SJCRH30 (cell line): ENCODE measurements at regions not wholly inside any gene's neighbourhood (a gene's known extent, or its start where the extent isn't known, plus 50 kb on each side); places are given as distances from the start of the nearest gene placed in this dataset.

ENCODE experiments used
- DNase-seq, 2 experiments: peaks; one replicate each; pipeline ENCODE4 v3.0.0-alpha.2; 2015 to 2020
- H3K27ac ChIP-seq: fragments of 250-450 bp; sonication (Bioruptor Pico); 2 replicates; pipeline ENCODE4 v1.5.1; 2020; ENCODE audit warnings: mild to moderate bottlenecking, moderate library complexity
- H3K27me3 ChIP-seq: fragments of 250-450 bp; sonication (Bioruptor Pico); 2 replicates; pipeline ENCODE4 v1.5.1; 2020; ENCODE audit warnings: mild to moderate bottlenecking, moderate library complexity
- H3K36me3 ChIP-seq: fragments of 250-450 bp; sonication (Bioruptor Pico); 2 replicates; pipeline ENCODE4 v1.5.1; 2020; ENCODE audit warnings: mild to moderate bottlenecking, moderate library complexity
- H3K4me1 ChIP-seq: fragments of 250-450 bp; sonication (Bioruptor Pico); 2 replicates; pipeline ENCODE4 v1.5.1; 2020; ENCODE audit warnings: mild to moderate bottlenecking, moderate library complexity
- H3K4me3 ChIP-seq: fragments of 250-450 bp; sonication (Bioruptor Pico); 2 replicates; pipeline ENCODE4 v1.5.1; 2020; ENCODE audit warnings: mild to moderate bottlenecking, moderate library complexity
- H3K9me3 ChIP-seq: fragments of 250-450 bp; sonication (Bioruptor Pico); replicated peaks from 2 replicates; pipeline ENCODE4 v1.5.1; 2020; ENCODE audit warnings: mild to moderate bottlenecking, moderate library complexity

DNA sequence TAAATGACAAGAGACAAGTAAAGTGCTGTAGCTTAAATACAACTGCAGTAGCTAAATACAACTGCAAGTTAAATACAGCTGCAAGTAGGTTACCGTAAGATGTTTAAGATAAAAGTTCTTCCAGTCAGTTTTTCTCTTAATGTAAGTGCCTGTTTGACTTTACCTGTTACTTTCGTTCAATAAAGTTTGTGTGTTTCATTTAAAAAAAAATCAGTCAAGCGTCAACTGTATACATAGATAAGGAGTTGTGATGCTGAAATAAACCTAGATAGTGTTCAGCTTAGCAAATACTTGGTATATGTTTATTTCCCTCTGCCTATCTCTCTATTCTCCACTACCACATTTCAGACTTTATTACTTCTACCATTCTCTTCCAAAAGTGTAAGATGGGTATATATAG is 221.2 kb downstream of the NR2F2 start:
- no peaks in the 10 kb centered on the region for H3K27me3 ChIP-seq
- H3K4me3 ChIP-seq, result no peak overlapping the region
- H3K27ac ChIP-seq, result no peak overlapping the region
- H3K9me3 ChIP-seq, result no peaks in the 10 kb centered on the region
- peaks cover 18% of the 10 kb centered on the region for H3K4me1 ChIP-seq
- no peak for DNase-seq
- no peaks in the 10 kb centered on the region for H3K36me3 ChIP-seq

- no peaks in the 10 kb centered on the region for H3K36me3 ChIP-seq
- H3K4me1 ChIP-seq, result peaks cover 18% of the 10 kb centered on the region
- no peaks in the 10 kb centered on the region for H3K9me3 ChIP-seq
- no peak overlapping the region for H3K27ac ChIP-seq
- H3K4me3 ChIP-seq, result no peak overlapping the region
- no peak for DNase-seq
- H3K27me3 ChIP-seq, result no peaks in the 10 kb centered on the region
Observed at GRCh38 chr15:96553006-96553405, 222.5 kb downstream of the NR2F2 start.

- DNase-seq, result no peak
- H3K4me3 ChIP-seq, result no peak overlapping the region
Observed at GRCh38 chr15:96553451-96553850, 223.0 kb downstream of the NR2F2 start.

GRCh38 chr15:96553931-96554330 is 223.4 kb downstream of the NR2F2 start:
- Histone ChIP-seq H3K4me3 (no peak overlapping the region), H3K36me3 (no peaks in the 10 kb centered on the region), H3K27ac (no peak overlapping the region), H3K4me1 (peaks cover 10% of the 10 kb centered on the region), H3K9me3 (no peaks in the 10 kb centered on the region), H3K27me3 (no peaks in the 10 kb centered on the region)
- no peak for DNase-seq

More at GRCh38 chr15:96553451-96553850, 223.0 kb downstream of the NR2F2 start:
- H3K36me3 ChIP-seq, result no peaks in the 10 kb centered on the region
- peaks cover 15% of the 10 kb centered on the region for H3K4me1 ChIP-seq
- H3K27ac ChIP-seq, result no peak overlapping the region
- H3K27me3 ChIP-seq, result no peaks in the 10 kb centered on the region
- H3K9me3 ChIP-seq, result no peaks in the 10 kb centered on the region

DNA sequence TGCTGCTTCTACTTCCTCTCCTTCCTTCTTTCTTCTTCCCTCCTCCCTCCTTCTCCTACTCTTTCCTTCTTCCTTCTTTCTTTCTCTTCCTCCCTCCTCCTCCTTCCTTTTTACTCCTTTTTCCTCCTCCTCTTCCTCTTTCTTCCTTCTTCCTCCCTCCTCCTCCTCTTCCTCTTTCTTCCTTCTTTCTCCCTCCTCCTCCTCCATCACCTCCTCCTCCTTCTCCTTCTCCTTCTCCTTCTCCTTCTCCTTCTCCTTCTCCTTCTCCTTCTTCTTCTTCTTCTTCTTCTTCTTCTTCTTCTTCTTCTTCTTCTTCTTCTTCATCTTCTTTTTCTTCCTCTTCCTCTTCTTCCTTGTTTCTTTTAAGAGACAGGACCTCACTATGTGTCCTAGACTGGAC is 224.0 kb downstream of the NR2F2 start:
- no peaks in the 10 kb centered on the region for H3K27me3 ChIP-seq
- H3K27ac ChIP-seq, result no peak overlapping the region
- H3K9me3 ChIP-seq, result no peaks in the 10 kb centered on the region
- no peaks in the 10 kb centered on the region for H3K36me3 ChIP-seq
- no peak for DNase-seq
- no peak overlapping the region for H3K4me3 ChIP-seq
- peaks cover 4% of the 10 kb centered on the region for H3K4me1 ChIP-seq

GRCh38 chr15:96559087-96559486 is 228.6 kb downstream of the NR2F2 start:
- Histone ChIP-seq H3K9me3 (no peaks in the 10 kb centered on the region; the same call in 1 of the 2 replicates), H3K36me3 (no peaks in the 10 kb centered on the region), H3K4me1 (no peaks in the 10 kb centered on the region), H3K27me3 (no peaks in the 10 kb centered on the region), H3K27ac (no peak overlapping the region), H3K4me3 (no peak overlapping the region)
- DNase-seq, result no peak

GRCh38 chr15:96559631-96560030 is 229.1 kb downstream of the NR2F2 start:
- Histone ChIP-seq H3K4me1 (no peaks in the 10 kb centered on the region), H3K9me3 (peaks cover 5% of the 10 kb centered on the region; the same call in 1 of the 2 replicates), H3K4me3 (no peak overlapping the region), H3K36me3 (no peaks in the 10 kb centered on the region), H3K27ac (no peak overlapping the region), H3K27me3 (no peaks in the 10 kb centered on the region)
- no peak for DNase-seq

DNA sequence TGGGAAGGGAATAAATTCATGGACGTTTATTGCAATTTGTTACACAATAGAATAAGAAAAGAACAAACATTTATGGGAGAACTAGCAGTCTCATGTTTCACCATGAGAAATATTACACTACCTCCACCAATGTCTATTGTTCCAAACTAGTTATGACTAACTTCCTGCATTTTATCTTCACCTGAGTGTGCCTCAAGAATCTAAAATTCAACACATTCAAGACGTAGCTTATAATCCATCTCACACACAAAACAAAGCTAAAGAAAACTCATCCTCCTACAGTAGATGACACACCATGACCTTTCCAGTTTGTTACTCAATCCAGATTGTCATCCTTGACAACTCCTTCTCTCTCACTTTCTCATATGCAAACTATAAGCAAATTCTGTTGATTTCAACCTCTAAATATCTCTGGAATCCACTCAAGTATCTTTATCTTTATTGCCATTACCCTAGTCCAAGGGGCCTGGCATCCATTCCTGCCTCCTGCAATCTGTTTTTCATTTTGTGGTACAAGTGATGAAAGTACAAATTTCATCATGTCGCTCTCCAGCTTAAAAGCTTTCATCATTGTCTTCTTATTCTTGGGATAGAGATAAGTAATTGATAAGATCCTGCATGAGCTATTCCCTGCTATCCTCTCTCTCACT is 229.9 kb downstream of the NR2F2 start:
- Histone ChIP-seq H3K27me3 (no peaks in the 10 kb centered on the region), H3K4me3 (no peak overlapping the region)
- DNase-seq, result no peak

DNA sequence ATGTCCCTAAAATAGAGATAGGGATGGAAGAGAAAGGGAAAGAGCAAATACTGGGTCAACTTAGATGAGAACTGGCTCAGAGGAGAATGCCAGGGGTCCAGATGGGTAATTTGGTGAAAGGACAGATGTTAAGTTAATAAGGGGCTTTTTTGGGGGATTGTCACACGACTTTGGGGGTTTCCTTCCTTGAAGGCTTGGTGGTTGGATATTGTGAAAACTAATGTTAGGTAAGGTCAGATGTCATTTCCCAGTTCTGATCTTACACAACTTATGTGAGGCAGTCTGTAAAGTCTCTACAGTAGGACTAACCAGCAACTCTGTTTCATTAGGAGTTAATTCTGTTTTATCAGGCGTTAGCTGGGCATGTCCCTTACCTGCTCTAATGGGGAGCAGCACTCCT is 231.1 kb downstream of the NR2F2 start:
- Histone ChIP-seq H3K4me1 (0 out of 2 replicates have a peak, but pooled peaks cover 3% of the 10 kb centered on the region), H3K36me3 (no peaks in the 10 kb centered on the region), H3K4me3 (no peak overlapping the region), H3K27me3 (no peaks in the 10 kb centered on the region), H3K9me3 (peaks cover 6% of the 10 kb centered on the region; the same call in 1 of the 2 replicates), H3K27ac (no peak overlapping the region)
- DNase-seq, result no peak

More for the DNA sequence above, 229.9 kb downstream of the NR2F2 start:
- H3K9me3 ChIP-seq, result peaks cover 6% of the 10 kb centered on the region; the same call in 1 of the 2 replicates
- H3K27ac ChIP-seq, result no peak overlapping the region
- H3K36me3 ChIP-seq, result no peaks in the 10 kb centered on the region
- H3K4me1 ChIP-seq, result 0 out of 2 replicates have a peak, but pooled peaks cover under 1% of the 10 kb centered on the region

GRCh38 chr15:96564546-96564945 is 234.0 kb downstream of the NR2F2 start:
- Histone ChIP-seq H3K4me3 (no peak overlapping the region), H3K9me3 (peaks cover 6% of the 10 kb centered on the region; the same call in 1 of the 2 replicates), H3K27me3 (no peaks in the 10 kb centered on the region), H3K4me1 (0 out of 2 replicates have a peak, but pooled peaks cover 3% of the 10 kb centered on the region), H3K36me3 (no peaks in the 10 kb centered on the region), H3K27ac (no peak overlapping the region)
- no peak for DNase-seq

GRCh38 chr15:96565266-96565665 is 234.8 kb downstream of the NR2F2 start:
- Histone ChIP-seq H3K4me1 (0 out of 2 replicates have a peak, but pooled peaks cover 3% of the 10 kb centered on the region), H3K27me3 (no peaks in the 10 kb centered on the region), H3K36me3 (no peaks in the 10 kb centered on the region), H3K27ac (peak overlapping the region; percentile 16; the same call in 1 of the 2 replicates), H3K4me3 (no peak overlapping the region), H3K9me3 (peaks cover 6% of the 10 kb centered on the region; the same call in 1 of the 2 replicates)
- DNase-seq, result peak; percentile 51 to 67

GRCh38 chr15:96574782-96575181 is 244.3 kb downstream of the NR2F2 start:
- Histone ChIP-seq H3K4me3 (no peak overlapping the region), H3K27me3 (no peaks in the 10 kb centered on the region), H3K36me3 (no peaks in the 10 kb centered on the region), H3K9me3 (no peaks in the 10 kb centered on the region), H3K4me1 (no peaks in the 10 kb centered on the region), H3K27ac (no peak overlapping the region)
- no peak for DNase-seq

DNA sequence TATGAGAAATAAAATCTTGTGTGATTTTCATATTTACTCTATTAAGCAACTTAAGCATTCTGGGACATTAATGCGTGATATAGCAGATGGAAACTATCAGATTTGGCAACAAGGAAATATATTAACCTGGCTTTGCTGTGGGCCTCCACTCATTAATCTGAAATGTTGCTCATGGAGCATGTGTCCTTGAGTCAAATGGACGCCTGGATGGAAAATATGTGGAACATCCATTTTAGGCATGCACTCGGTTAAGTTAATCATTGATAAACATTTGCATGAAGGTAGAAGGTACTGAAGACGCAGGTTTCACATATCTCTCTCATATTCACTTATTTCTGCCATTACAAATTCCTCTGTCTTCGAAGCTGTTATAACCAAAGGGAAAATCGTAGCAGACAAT is 246.1 kb downstream of the NR2F2 start:
- H3K9me3 ChIP-seq, result no peaks in the 10 kb centered on the region

GRCh38 chr15:96578393-96578792 is 247.9 kb downstream of the NR2F2 start:
- Histone ChIP-seq H3K9me3 (no peaks in the 10 kb centered on the region), H3K36me3 (no peaks in the 10 kb centered on the region), H3K27ac (no peak overlapping the region), H3K27me3 (no peaks in the 10 kb centered on the region), H3K4me1 (no peaks in the 10 kb centered on the region; the same call in 1 of the 2 replicates), H3K4me3 (no peak overlapping the region)
- no peak for DNase-seq

More for the DNA sequence above, 246.1 kb downstream of the NR2F2 start:
- Histone ChIP-seq H3K27me3 (no peaks in the 10 kb centered on the region), H3K36me3 (no peaks in the 10 kb centered on the region), H3K27ac (no peak overlapping the region), H3K4me3 (no peak overlapping the region), H3K4me1 (no peaks in the 10 kb centered on the region)
- no peak for DNase-seq

GRCh38 chr15:96581371-96581770 is 250.9 kb downstream of the NR2F2 start:
- Histone ChIP-seq H3K27me3 (no peaks in the 10 kb centered on the region), H3K4me1 (no peaks in the 10 kb centered on the region; the same call in 1 of the 2 replicates), H3K27ac (no peak overlapping the region), H3K4me3 (no peak overlapping the region), H3K36me3 (no peaks in the 10 kb centered on the region), H3K9me3 (no peaks in the 10 kb centered on the region)
- no peak for DNase-seq

- Histone ChIP-seq H3K4me3 (no peak overlapping the region), H3K9me3 (no peaks in the 10 kb centered on the region), H3K4me1 (no peaks in the 10 kb centered on the region; the same call in 1 of the 2 replicates), H3K27ac (no peak overlapping the region), H3K36me3 (no peaks in the 10 kb centered on the region), H3K27me3 (no peaks in the 10 kb centered on the region)
- DNase-seq, result no peak
Observed at GRCh38 chr15:96582473-96582872, 252.0 kb downstream of the NR2F2 start.
